CD4-positive, alpha-beta T cell (primary cell): ENCODE measurements at regions not wholly inside any gene's neighbourhood (a gene's known extent, or its start where the extent isn't known, plus 50 kb on each side); places are given as distances from the start of the nearest gene placed in this dataset.

Experiments used
- ATAC-seq: fragments of 200-7000 bp; cut with Tn5 transposase; one replicate; pipeline ENCODE4 v1.10.0; 2022; ENCODE audit warnings: mild to moderate bottlenecking; ENCODE audit not compliant: poor library complexity
- CTCF ChIA-PET: fragments of 350-600 bp; sonication (Branson Sonifier 250); formaldehyde crosslinking; loops from one replicate; lab custom pipeline; 2021; ENCODE audit warnings: antibody characterized with exemption, inconsistent platforms; lab: Charles Lee
- POLR2A ChIA-PET: fragments of 350-600 bp; sonication (Branson Sonifier 250); formaldehyde crosslinking; loops from one replicate; lab custom pipeline; 2021; ENCODE audit warnings: antibody characterized with exemption, inconsistent platforms; lab: Charles Lee
- DNase-seq, 14 experiments: peaks; one replicate each; pipeline ENCODE4 v3.0.0-alpha.2; 2013 to 2020; ENCODE audit warnings: mixed read lengths in 2 of 14
- H3K27ac ChIP-seq, 2 donors: one replicate each; pipeline versions ENCODE4 v1.5.1 to v1.7.0; 2013; ENCODE audit warnings: low read length in 2 of 2, low read depth in 1 of 2, mild to moderate bottlenecking in 1 of 2
- H3K27me3 ChIP-seq, 2 experiments: 1 replicate in 1 of 2; 2 replicates in 1 of 2; pipeline versions ENCODE4 v1.6.1 to v1.7.0; 2013; ENCODE audit warnings: low read length in 2 of 2, control low read depth in 1 of 2, mild to moderate bottlenecking in 1 of 2, moderate library complexity in 1 of 2; ENCODE audit not compliant: insufficient read depth in 2 of 2, control insufficient read depth in 1 of 2
- H3K36me3 ChIP-seq: one replicate; pipeline ENCODE4 v1.6.1; 2013; ENCODE audit warnings: low read length, control low read depth; ENCODE audit not compliant: insufficient read depth
- H3K4me1 ChIP-seq: one replicate; pipeline ENCODE4 v1.6.1; 2013; ENCODE audit warnings: low read length, control low read depth; ENCODE audit not compliant: insufficient read depth
- H3K4me3 ChIP-seq: one replicate; pipeline ENCODE4 v1.5.1; 2013; ENCODE audit warnings: mild to moderate bottlenecking, low read length, moderate library complexity
- H3K9me3 ChIP-seq, 2 experiments: 1 replicate in 1 of 2; 2 replicates in 1 of 2; pipeline versions ENCODE4 v1.6.1 to v1.7.0; 2013; ENCODE audit warnings: low read length in 2 of 2, mild to moderate bottlenecking in 2 of 2, control low read depth in 1 of 2, moderate library complexity in 1 of 2; ENCODE audit not compliant: control insufficient read depth in 1 of 2, insufficient read depth in 1 of 2
- H3K27ac Mint-ChIP-seq: one replicate; pipeline ENCODE4 v1.8.0; 2020; ENCODE audit warnings: mixed read lengths
- H3K27me3 Mint-ChIP-seq: one replicate; pipeline ENCODE4 v1.8.0; 2021; ENCODE audit warnings: mixed read lengths
- H3K36me3 Mint-ChIP-seq: one replicate; pipeline ENCODE4 v1.8.0; 2021; ENCODE audit warnings: low read depth, mixed read lengths
- H3K4me1 Mint-ChIP-seq: one replicate; pipeline ENCODE4 v1.8.0; 2021; ENCODE audit warnings: low read depth, mixed read lengths
- H3K4me3 Mint-ChIP-seq: one replicate; pipeline ENCODE4 v1.8.0; 2020; ENCODE audit warnings: mild to moderate bottlenecking, mixed read lengths
- H3K9me3 Mint-ChIP-seq: one replicate; pipeline ENCODE4 v1.8.0; 2020; ENCODE audit warnings: mixed read lengths
- intact Hi-C, 2 experiments: fragments of 100-400 bp; cut with DNase I in 1 of 2; cut with micrococcal nuclease in 1 of 2; formaldehyde crosslinking; loops; one replicate each; pipeline versions ENCODE4 v1.15.1 to v1.9.0; 2023 to 2025; cut with DNase I, micrococcal nuclease
- TF ChIP-seq, protein P1 (sequence below): fragments of 200-600 bp; IDR thresholded peaks from one replicate; pipeline ENCODE4 v1.8.0; 2022; ENCODE audit warnings: antibody characterized with exemption, mild to moderate bottlenecking

DNA sequence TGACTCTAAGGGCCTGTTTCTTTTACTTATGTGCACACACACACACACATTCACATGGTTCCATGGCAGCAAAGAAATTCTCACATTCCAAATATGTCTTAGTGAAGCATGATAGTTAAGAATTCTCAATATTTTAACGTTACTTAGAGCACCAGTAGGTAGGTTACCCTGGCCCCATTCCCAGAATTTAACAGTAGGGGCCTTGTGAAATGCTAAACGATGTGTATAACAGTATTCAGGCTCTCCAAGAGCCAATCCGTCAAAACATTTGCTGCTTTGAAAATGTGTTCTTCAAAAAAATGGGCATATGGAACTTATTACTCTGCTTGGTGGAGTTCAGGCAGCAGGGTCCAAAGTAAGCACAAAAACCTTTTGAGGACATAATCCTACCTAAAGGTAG lies 93.7 kb upstream of the DAB2 start:
- Mint-ChIP-seq H3K27ac (no peak overlapping the region), H3K4me3 (no peak overlapping the region), H3K4me1 (no peaks in the 10 kb centered on the region), H3K27me3 (peaks cover 21% of the 10 kb centered on the region), H3K36me3 (no peaks in the 10 kb centered on the region), H3K9me3 (no peaks in the 10 kb centered on the region)
- H3K4me3 ChIP-seq: no peak overlapping the region
- ChIA-PET CTCF (no interaction called here), POLR2A (no interaction called here)
- no peaks in the 10 kb centered on the region for H3K27me3 ChIP-seq
- DNase-seq (no peak), ATAC-seq (no peak)
- TF ChIP-seq, protein P1, sequence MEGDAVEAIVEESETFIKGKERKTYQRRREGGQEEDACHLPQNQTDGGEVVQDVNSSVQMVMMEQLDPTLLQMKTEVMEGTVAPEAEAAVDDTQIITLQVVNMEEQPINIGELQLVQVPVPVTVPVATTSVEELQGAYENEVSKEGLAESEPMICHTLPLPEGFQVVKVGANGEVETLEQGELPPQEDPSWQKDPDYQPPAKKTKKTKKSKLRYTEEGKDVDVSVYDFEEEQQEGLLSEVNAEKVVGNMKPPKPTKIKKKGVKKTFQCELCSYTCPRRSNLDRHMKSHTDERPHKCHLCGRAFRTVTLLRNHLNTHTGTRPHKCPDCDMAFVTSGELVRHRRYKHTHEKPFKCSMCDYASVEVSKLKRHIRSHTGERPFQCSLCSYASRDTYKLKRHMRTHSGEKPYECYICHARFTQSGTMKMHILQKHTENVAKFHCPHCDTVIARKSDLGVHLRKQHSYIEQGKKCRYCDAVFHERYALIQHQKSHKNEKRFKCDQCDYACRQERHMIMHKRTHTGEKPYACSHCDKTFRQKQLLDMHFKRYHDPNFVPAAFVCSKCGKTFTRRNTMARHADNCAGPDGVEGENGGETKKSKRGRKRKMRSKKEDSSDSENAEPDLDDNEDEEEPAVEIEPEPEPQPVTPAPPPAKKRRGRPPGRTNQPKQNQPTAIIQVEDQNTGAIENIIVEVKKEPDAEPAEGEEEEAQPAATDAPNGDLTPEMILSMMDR: no peak
- H3K36me3 ChIP-seq: no peaks in the 10 kb centered on the region
- intact Hi-C loops: no loop called here
- no peaks in the 10 kb centered on the region for H3K4me1 ChIP-seq
- no peaks in the 10 kb centered on the region for H3K9me3 ChIP-seq
- no peak overlapping the region for H3K27ac ChIP-seq

DNA sequence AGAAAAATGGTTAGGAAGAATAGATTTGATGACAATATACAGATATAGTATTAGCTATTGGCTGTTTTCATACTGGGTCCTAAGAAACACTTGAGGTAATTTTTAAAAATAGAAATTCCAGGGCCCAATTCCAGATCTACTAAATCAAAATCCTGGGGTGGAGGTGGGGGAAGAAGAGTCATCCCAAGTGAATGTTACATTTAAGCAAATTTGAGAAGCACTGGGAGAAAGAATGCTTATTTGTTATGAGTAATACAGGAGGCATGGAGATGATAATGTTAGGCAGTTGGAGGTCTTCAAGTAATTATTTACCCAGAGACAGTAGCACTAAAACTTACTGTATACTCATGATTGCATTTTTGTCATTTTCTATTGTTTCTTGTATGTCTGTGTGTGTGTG lies 93.0 kb upstream of the DAB2 start:
- POLR2A ChIA-PET: no interaction called here
- Mint-ChIP-seq H3K4me1 (no peaks in the 10 kb centered on the region), H3K9me3 (no peaks in the 10 kb centered on the region), H3K36me3 (no peaks in the 10 kb centered on the region), H3K27me3 (peaks cover 18% of the 10 kb centered on the region), H3K27ac (no peak overlapping the region), H3K4me3 (no peak overlapping the region)
- Histone ChIP-seq H3K4me1 (no peaks in the 10 kb centered on the region), H3K9me3 (no peaks in the 10 kb centered on the region), H3K27ac (no peak overlapping the region), H3K4me3 (no peak overlapping the region), H3K36me3 (no peaks in the 10 kb centered on the region), H3K27me3 (no peaks in the 10 kb centered on the region)
- intact Hi-C loops: no loop called here
- CTCF ChIA-PET: interaction anchor here (0.6 kb wide), 1 partner anchor 10 kb away, joined by 3 read pairs; no protein-coding TSS in a partner anchor
- ATAC-seq (no peak), DNase-seq (no peak)
- TF ChIP-seq, protein P1: no peak

DNA sequence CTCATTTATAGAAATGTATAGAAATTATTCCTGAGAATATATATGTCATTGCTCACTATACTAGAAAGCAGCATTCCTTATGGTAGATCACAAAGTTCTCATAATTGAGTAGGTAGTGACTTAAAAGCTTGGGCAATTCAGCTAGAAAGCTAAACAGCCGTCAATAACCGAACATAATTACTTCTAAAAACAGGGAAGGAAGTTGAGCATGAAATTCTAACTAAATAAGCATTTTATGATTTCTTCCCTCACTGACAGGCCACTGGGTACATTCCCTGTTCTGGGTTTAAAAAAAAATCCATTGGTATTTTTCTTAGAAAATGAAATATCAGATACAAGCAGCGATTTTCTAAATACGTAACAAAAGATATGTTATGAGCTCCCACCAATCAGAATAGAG lies 91.1 kb upstream of the DAB2 start:
- H3K27ac ChIP-seq: no peak overlapping the region
- no peaks in the 10 kb centered on the region for H3K27me3 Mint-ChIP-seq
- no peaks in the 10 kb centered on the region for H3K36me3 ChIP-seq
- H3K36me3 Mint-ChIP-seq: no peaks in the 10 kb centered on the region
- no peaks in the 10 kb centered on the region for H3K4me1 ChIP-seq
- no peak overlapping the region for H3K4me3 Mint-ChIP-seq
- ATAC-seq (no peak), DNase-seq (no peak)
- no peaks in the 10 kb centered on the region for H3K4me1 Mint-ChIP-seq
- H3K4me3 ChIP-seq: no peak overlapping the region
- ChIA-PET POLR2A (no interaction called here), CTCF (no interaction called here)
- no peaks in the 10 kb centered on the region for H3K27me3 ChIP-seq
- H3K9me3 Mint-ChIP-seq: no peaks in the 10 kb centered on the region
- H3K27ac Mint-ChIP-seq: no peak overlapping the region
- intact Hi-C loops: no loop called here
- H3K9me3 ChIP-seq: no peaks in the 10 kb centered on the region
- TF ChIP-seq, protein P1: no peak
